Heart right ventricle (tissue), 16 donors: ENCODE measurements at regions not wholly inside any gene's neighbourhood (a gene's known extent, or its start where the extent isn't known, plus 50 kb on each side); places are given as distances from the start of the nearest gene placed in this dataset.

ENCODE experiments used
- ATAC-seq, 8 donors: fragments of 200-7000 bp; cut with Tn5 transposase; one replicate each; pipeline ENCODE4 v1.9.1; 2020; ENCODE audit warnings: mild to moderate bottlenecking in 8 of 8, moderate library complexity in 8 of 8, moderate number of reproducible peaks in 1 of 8
- DNase-seq, 2 donors: peaks; one replicate each; pipeline ENCODE4 v3.0.0-alpha.2; 2020
- H3K27ac ChIP-seq, 10 donors: fragments of 200-600 bp; sonication (generic) in 2 of 10; one replicate each; pipeline versions ENCODE4 v1.5.0 to v1.8.0; 2020 to 2022; ENCODE audit warnings: mild to moderate bottlenecking in 3 of 10
- H3K27me3 ChIP-seq, 7 donors: fragments of 200-600 bp; one replicate each; pipeline ENCODE4 v1.8.0; 2021 to 2022; ENCODE audit warnings: mild to moderate bottlenecking in 2 of 7
- H3K36me3 ChIP-seq, 9 donors: fragments of 200-600 bp; sonication (generic) in 1 of 9; one replicate each; pipeline versions ENCODE4 v1.5.0 to v1.8.0; 2020 to 2022; ENCODE audit warnings: mild to moderate bottlenecking in 2 of 9
- H3K4me1 ChIP-seq, 9 donors: fragments of 200-600 bp; sonication (generic) in 1 of 9; one replicate each; pipeline versions ENCODE4 v1.5.0 to v1.8.0; 2020 to 2022; ENCODE audit warnings: mild to moderate bottlenecking in 4 of 9
- H3K4me3 ChIP-seq, 10 donors: fragments of 200-600 bp; sonication (generic) in 2 of 10; one replicate each; pipeline versions ENCODE4 v1.5.0 to v1.8.0; 2020 to 2022; ENCODE audit warnings: mild to moderate bottlenecking in 7 of 10, moderate library complexity in 2 of 10
- H3K9me3 ChIP-seq, 11 donors: fragments of 200-600 bp in 10 of 11; sonication (generic) in 2 of 11; one replicate each; pipeline versions ENCODE4 v1.5.0 to v1.8.0; 2013 to 2022; ENCODE audit warnings: mild to moderate bottlenecking in 2 of 11, control low read depth in 1 of 11, moderate library complexity in 1 of 11
- WGBS, 2 donors: extraction: QIAGEN DNeasy Blood & Tissue Kit; methylation state at CpG; one replicate each; pipeline ENCODE4 v1.1.7; 2013; ENCODE audit warnings: inconsistent platforms in 1 of 2; 5-methylcytosine and 5-hydroxymethylcytosine counted together
- intact Hi-C, 10 donors: fragments of 100-400 bp; cut with DNase I; formaldehyde crosslinking; loops; one replicate each; pipeline versions ENCODE4 v1.11.1 to v1.14.2; 2022
- TF ChIP-seq, protein P1 (sequence below), 9 donors: fragments of 200-600 bp; sonication (generic) in 2 of 9; IDR thresholded peaks; one replicate each; pipeline versions ENCODE4 v1.5.0 to v1.8.0; 2021 to 2022; ENCODE audit warnings: antibody characterized with exemption in 9 of 9, mild to moderate bottlenecking in 5 of 9, moderate library complexity in 1 of 9
- donor health status: Arrhythmogenic right ventricular cardiomyopathy.
- donor health status: ischemic (EF 13 %, LVEDD 7.1; RV severe dilation, severe dysfunction).
- donor health status: healthy with polysubstance abuse.
- donor health status: DM: no; HTN: yes; CAD: no.
- donor health status: DM: no; HTN: no; CAD: no.
- donor health status: ischemic (EF 25% LVEDD 6.9; RV normal size, moderate dysfunction).
- donor health status: ischemic (EF 25% LVEDD 5.7; RV mildly dilated, moderate dysfunction).
- donor health status: healthy.
- donor health status: DM: yes; HTN: yes; CAD: no.
- donor health status: Ischemic cardiomyopathy.
- donor health status: ischemic (EF 35%, LVEDD 5.7; RV mildly dilated, moderate dysfunction).
- donor health status: nonischemic (EF 11% LVEDD 7.7; RV severe dilation, severe dysfunction).
- donor health status: DM: yes; HTN: yes; CAD: no.
- donor health status: PGD.
- donor health status: ischemic (EF 29% LVEDD 5.4; RV normal size, mild dysfunction).
- donor health status: nonischemic (EF 23%, LVEDD 6.1; RV moderate dilation, normal function).

DNA sequence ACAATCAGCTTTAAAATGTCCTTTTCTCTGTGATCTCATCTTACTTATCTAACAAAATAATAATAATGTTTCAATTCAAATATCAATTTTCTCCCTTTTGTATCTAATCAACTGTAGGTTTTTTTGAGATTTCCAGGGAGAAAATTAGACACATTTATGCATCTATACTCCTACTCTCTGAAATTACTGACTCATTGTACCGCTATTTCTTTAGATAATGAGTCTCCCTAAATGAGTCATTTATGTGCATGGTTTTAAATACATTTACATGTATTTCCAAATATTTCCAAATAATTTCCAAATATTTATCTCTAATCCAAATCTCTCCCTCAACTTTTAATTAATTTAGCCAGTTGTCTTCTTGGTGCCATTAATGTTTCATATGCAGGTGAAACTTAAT lies 621.0 kb downstream of the TECRL start:
- no peak for ATAC-seq

DNA sequence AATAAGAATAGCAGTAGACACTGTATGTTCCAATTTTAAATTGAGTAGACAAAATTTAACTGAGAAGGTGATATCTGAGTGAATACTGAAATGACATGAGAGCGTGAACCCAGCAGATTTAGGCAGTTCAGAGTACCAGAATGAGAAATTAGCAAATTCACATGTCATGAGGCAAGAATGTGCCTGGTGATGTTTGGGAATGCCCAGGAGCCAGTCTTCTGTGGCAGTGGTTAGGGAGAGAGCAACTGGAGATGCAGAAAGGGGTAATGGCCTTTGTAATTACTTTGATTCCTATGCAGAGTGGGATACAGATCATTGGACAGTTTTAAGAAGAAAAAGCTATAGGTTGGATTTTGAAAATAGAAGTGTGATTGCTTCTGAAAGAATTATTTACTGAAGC lies 621.9 kb downstream of the TECRL start:
- WGBS, 2 donors = 71 to 81% methylated on average over 1 of the region's 1 CpG

More for the DNA sequence above, 621.0 kb downstream of the TECRL start:
- no peaks in the 10 kb centered on the region for H3K9me3 ChIP-seq
- no peaks in the 10 kb centered on the region for H3K36me3 ChIP-seq
- TF ChIP-seq, protein P1, sequence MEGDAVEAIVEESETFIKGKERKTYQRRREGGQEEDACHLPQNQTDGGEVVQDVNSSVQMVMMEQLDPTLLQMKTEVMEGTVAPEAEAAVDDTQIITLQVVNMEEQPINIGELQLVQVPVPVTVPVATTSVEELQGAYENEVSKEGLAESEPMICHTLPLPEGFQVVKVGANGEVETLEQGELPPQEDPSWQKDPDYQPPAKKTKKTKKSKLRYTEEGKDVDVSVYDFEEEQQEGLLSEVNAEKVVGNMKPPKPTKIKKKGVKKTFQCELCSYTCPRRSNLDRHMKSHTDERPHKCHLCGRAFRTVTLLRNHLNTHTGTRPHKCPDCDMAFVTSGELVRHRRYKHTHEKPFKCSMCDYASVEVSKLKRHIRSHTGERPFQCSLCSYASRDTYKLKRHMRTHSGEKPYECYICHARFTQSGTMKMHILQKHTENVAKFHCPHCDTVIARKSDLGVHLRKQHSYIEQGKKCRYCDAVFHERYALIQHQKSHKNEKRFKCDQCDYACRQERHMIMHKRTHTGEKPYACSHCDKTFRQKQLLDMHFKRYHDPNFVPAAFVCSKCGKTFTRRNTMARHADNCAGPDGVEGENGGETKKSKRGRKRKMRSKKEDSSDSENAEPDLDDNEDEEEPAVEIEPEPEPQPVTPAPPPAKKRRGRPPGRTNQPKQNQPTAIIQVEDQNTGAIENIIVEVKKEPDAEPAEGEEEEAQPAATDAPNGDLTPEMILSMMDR (IDR thresholded peaks at IDR 0.05) = no peak
- WGBS, 2 donors = 73 to 79% methylated on average over 1 of the region's 1 CpG
- H3K4me3 ChIP-seq = no peak overlapping the region
- no peaks in the 10 kb centered on the region for H3K27me3 ChIP-seq
- no peak for DNase-seq
- H3K4me1 ChIP-seq = no peaks in the 10 kb centered on the region
- intact Hi-C loops = no loop called here
- H3K27ac ChIP-seq = no peak overlapping the region

DNA sequence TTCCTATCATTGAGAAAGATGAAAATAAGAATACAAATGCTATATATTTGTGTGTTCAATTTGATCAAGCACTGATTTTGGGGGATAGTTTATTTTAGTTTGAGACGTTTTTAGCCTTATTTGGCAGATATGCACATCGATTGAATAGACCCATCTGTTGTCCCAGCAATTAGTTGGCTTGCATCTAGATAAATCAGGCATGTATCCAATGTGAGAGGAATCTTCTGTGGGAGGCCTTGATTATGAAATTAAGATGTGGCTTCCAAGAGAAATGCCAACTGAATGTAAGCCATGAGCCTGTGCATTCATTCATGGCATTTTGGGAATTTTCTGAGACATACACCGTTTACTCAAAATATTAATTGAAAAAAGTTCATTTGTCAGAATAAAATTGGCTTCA lies 623.1 kb downstream of the TECRL start:
- H3K4me3 ChIP-seq = no peak overlapping the region
- 59 to 71% methylated on average over 3 of the region's 3 CpGs for WGBS, 2 donors
- H3K27ac ChIP-seq = no peak overlapping the region

More for the DNA sequence above, 621.9 kb downstream of the TECRL start:
- H3K27ac ChIP-seq = no peak overlapping the region
- intact Hi-C loops = no loop called here
- no peaks in the 10 kb centered on the region for H3K9me3 ChIP-seq
- H3K4me3 ChIP-seq = no peak overlapping the region
- ATAC-seq (no peak), DNase-seq (no peak)
- H3K4me1 ChIP-seq = no peaks in the 10 kb centered on the region
- TF ChIP-seq, protein P1 (IDR thresholded peaks at IDR 0.05) = no peak
- H3K27me3 ChIP-seq = no peaks in the 10 kb centered on the region
- no peaks in the 10 kb centered on the region for H3K36me3 ChIP-seq

DNA sequence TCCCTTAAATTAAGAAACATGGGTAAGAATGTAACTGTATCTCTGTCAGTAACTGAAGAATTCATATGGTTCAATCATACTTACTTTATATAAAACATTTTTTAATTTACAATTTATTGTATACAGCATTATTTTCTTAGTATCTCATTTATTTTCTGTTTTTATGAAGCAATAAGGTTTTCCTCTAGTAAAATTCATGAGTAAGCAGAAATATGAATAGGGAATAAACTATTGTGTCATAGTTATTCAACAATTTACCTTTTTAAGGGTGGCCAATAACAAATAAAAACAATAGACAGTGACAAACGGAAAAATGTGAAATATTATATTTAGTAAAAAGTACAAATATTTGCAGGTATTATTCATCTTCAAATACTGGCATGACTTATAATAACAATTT lies 624.4 kb downstream of the TECRL start:
- TF ChIP-seq, protein P1 (IDR thresholded peaks at IDR 0.05) = no peak
- H3K27ac ChIP-seq = no peak overlapping the region
- WGBS, 2 donors = 0% methylated on average over 1 of the region's 1 CpG
- H3K36me3 ChIP-seq = no peaks in the 10 kb centered on the region
- H3K4me3 ChIP-seq = no peak overlapping the region
- intact Hi-C loops = no loop called here
- H3K4me1 ChIP-seq = no peaks in the 10 kb centered on the region
- no peak for ATAC-seq
- no peak for DNase-seq
- H3K9me3 ChIP-seq = no peaks in the 10 kb centered on the region
- no peaks in the 10 kb centered on the region for H3K27me3 ChIP-seq

More for the DNA sequence above, 623.1 kb downstream of the TECRL start:
- intact Hi-C loops = no loop called here
- Histone ChIP-seq H3K9me3 (no peaks in the 10 kb centered on the region), H3K36me3 (no peaks in the 10 kb centered on the region), H3K27me3 (no peaks in the 10 kb centered on the region), H3K4me1 (no peaks in the 10 kb centered on the region)
- DNase-seq = no peak
- ATAC-seq = no peak
- TF ChIP-seq, protein P1 (IDR thresholded peaks at IDR 0.05) = no peak
